ENCODE measurements at regions not wholly inside any gene's neighbourhood (a gene's known extent, or its start where the extent isn't known, plus 50 kb on each side); places are given as distances from the start of the nearest gene placed in this dataset.

GRCh38 chr16:54437921-54438320 is 151.3 kb upstream of the IRX3 start:
- Histone ChIP-seq H3K4me3 (no peak overlapping the region), H3K27ac (no peak overlapping the region)

- no peak overlapping the region for H3K4me3 ChIP-seq
- no peak overlapping the region for H3K27ac ChIP-seq
Observed at GRCh38 chr16:54437401-54437800, 150.8 kb upstream of the IRX3 start.

DNA sequence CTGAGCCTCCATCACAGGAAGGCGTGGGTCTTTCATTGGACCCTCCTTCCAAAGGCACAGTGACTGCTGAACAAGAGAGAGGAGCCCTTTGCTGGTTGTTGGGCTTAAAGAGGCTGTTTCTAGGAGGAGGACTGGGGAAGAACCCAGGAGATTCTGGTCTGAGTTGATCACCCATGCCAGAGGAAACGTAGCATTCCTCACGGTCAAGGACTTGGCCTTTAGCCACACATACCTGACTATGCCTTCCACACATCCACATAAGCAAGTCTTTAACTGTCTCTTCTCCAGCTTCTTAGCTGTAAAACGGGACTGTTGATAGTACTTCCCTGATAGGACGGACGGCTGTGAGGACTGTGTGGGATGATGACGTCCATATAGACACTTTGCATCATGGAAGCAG is 149.8 kb upstream of the IRX3 start:
- H3K27ac ChIP-seq, result no peak overlapping the region
- no peak overlapping the region for H3K4me3 ChIP-seq

- Histone ChIP-seq H3K27ac (no peak overlapping the region), H3K4me3 (no peak overlapping the region)
Observed at GRCh38 chr16:54434859-54435258, 148.3 kb upstream of the IRX3 start.

- H3K27ac ChIP-seq, result no peak overlapping the region
- no peak overlapping the region for H3K4me3 ChIP-seq
Observed at GRCh38 chr16:54432897-54433229, 146.3 kb upstream of the IRX3 start.

DNA sequence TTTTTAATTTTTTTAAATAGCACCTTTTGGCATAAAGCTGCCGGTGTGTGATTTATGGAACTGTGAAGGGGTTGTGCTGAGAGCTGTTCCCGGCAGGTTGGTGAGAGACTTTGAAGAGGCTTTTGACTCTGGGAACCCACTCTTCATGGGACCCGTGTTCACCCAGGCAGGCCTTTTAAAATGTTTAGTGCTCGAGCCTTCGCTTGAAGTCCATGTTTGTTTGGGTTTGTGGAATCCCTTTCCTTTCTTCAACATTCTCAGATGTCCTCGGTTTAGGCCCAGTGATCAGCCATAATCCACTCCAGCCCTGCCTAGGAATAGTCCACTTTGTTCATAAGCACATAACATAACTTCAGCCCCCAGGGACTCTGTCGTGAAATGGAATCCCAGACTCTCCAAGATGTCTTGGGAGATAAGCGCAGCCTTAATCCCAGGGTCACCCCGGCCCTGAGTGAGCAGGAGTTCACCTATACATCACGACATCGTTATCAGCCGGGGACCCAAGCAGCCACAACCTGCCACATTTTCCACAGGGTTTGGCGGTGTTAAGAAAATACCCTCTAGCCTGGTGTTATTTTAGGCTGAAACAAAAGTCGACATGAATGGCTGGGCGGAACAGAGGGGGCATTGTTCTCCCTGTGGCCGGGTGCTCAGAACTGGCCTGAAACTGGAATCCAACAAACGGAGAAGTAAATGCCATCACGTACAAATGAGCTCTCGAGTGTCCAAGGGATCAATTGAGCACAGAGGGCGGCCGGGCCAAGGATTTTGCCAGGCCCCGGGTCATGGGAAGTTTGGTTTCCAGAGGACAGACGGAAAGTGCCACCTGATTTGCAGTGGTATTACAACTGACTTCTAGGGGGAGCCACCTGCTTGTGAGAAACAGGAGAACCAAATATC is 145.7 kb upstream of the IRX3 start:
- H3K27ac ChIP-seq, result peak overlapping the region in 3 of 21 experiments; percentile 16 to 88 (median 54)
- H3K4me3 ChIP-seq, result no peak overlapping the region

DNA sequence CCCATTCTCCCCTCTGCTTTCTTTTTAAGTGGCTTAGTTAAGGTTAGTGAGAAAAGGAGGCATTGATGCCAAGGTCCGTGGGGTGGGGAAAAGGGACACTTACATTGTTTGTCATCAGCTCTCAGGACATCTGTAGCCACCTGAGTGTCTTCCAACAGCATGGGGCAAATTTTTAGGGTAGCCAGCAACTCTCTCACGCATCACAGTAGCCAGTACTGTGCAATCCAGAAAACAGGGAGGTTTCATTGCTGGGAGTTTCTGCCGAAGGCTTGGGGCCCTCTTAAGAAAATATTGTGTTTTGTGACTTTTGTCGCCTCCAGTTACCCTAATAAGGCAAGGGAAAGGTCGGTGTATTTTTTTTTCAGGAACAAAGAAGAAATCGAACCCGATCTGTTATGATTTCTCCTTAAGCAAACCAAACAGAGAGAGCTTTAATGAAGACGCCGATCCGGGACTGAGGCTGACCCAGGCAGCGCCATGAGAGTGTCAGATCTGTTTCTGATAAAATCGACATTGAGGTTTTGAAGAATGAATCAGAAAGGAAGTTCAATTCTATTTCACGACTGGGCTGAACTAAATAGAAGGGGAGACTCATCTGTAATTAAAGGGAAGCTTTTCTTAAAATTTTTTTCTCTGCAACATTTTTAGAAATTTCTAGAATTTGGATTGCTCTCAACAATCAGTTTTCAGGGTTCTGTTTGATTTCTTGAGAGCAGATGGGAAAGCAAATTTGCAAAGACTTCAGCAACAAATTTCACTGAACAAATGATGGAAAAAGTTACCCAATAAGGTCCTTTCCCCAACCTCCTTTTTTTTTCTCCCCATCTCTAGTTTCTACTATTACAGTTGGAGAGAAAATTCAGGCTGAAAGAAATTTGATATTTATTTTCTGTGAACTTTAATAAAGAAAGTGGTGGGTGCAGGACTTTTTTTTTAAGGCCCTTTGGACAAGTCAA is 144.7 kb upstream of the IRX3 start:
- H3K27ac ChIP-seq, result peak overlapping the region in 17 of 21 experiments; percentile 4 to 88 (median 50)
- no peak overlapping the region for H3K4me3 ChIP-seq

GRCh38 chr16:54430491-54431030 is 144.0 kb upstream of the IRX3 start:
- Histone ChIP-seq H3K27ac (peak overlapping the region in 15 of 21 experiments; percentile 11 to 88 (median 44)), H3K4me3 (no peak overlapping the region)

DNA sequence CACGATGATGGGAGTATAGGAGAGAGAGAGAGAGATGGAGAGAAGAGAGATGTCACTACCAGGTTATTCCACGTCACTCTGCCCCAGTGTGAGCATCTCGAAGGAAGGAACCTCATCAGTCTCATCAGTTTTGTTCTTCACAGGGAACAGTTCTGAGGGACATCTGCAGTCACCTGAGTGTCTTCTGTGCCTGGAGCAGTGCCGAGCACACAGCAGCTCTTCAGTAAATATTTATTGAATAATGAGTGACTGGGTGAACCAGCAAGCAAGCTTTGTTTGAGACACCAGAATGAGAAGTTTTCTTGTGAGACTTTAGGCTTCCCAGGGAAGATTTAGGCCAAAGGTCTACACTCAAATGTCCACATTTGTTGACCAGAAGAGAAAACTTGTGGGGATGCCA is 142.4 kb upstream of the IRX3 start:
- no peak overlapping the region for H3K27ac ChIP-seq
- H3K4me3 ChIP-seq, result no peak overlapping the region

- H3K4me3 ChIP-seq, result no peak overlapping the region
Observed at GRCh38 chr16:54426553-54426849, 139.9 kb upstream of the IRX3 start.

GRCh38 chr16:54425681-54426552 is 139.3 kb upstream of the IRX3 start:
- Histone ChIP-seq H3K4me3 (no peak overlapping the region), H3K27ac (peak overlapping the region in 4 of 21 experiments; percentile 18 to 45 (median 28))

More at GRCh38 chr16:54426553-54426849, 139.9 kb upstream of the IRX3 start:
- H3K27ac ChIP-seq, result peak overlapping the region in 4 of 21 experiments; percentile 16 to 45 (median 22)

DNA sequence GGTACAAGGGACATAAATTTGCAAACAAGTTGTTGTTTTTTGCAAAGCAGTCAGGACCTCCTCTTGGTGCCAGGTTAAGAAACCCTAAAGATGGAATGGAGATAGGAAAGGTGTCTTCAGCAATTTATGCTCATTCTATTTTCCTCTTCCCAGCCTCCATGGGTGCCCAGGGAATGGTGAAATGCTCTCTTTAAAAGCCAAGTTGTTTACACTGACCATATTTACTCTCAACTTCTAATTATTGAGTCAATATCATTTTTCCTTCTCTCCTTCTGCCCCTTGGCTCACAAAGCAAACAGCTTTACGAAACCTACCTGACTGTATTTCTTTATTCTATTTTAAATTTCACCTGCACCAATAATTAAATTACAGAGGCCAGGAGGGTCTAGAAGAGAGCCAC is 138.5 kb upstream of the IRX3 start:
- no peak overlapping the region for H3K4me3 ChIP-seq
- H3K27ac ChIP-seq, result peak overlapping the region in 1 of 21 experiments; percentile 30

DNA sequence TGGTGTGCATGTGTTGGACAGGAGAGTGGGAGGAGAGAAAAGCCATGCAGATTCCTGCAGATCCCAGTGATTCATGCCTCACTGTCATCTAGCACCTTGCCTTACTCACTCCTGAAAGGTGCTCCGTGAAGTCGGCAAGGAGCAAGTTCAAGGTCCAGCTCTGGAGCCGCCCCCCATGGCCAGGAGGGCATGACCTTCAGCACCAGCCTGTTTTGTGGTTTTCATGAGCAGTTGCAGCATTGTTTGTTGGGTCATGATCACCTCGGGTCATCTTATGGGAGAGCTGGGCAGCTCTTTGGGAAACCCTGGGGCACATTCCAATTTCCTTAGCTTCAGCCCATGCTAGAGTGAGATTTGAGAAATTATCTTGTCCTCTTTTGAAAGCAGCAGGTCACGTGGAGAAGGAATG is 137.5 kb upstream of the IRX3 start:
- no peak overlapping the region for H3K27ac ChIP-seq
- no peak overlapping the region for H3K4me3 ChIP-seq

DNA sequence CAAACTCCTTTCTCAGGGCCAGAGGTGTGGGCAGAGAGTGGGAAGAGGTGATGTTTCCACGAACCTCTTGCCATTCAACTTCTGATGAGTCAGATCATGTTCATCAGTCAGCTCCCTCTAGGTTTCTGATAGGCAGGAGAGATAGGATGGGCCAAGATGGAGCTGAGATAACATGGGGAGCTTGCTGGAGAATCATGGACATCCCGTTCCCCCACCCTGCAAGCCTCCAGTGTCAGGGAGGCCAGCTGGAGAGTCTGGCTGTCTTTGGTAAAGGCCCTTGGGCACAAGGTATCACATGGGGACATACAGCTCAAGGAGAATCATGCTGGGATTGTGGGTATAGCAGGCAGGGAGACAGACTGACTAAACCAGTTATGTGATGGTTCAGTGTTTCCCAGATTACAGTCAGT is 136.0 kb upstream of the IRX3 start:
- H3K27ac ChIP-seq, result peak overlapping the region in 1 of 21 experiments; percentile 18
- no peak overlapping the region for H3K4me3 ChIP-seq

GRCh38 chr16:54422159-54422558 is 135.6 kb upstream of the IRX3 start:
- H3K27ac ChIP-seq, result no peak overlapping the region

DNA sequence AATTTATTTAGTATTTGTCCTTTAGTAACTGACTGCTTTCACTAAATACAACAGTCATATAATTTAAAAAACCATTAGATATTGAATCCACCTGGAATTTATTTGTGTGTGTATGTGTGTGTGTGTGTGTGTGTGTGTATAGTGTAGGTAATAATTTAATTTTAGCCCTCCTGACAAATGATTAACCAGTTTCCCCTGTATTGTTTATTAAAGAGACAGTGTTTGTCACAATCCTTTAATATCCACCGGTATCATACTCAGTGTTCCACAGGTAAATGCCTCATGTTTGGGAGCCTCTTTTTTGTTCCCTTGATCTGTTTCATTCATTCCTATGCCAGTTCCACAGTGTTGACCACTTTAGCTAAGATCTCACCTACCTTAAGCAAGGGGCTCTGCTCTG is 134.6 kb upstream of the IRX3 start:
- Histone ChIP-seq H3K27ac (no peak overlapping the region), H3K4me3 (no peak overlapping the region)

More at GRCh38 chr16:54422159-54422558, 135.6 kb upstream of the IRX3 start:
- no peak overlapping the region for H3K4me3 ChIP-seq

DNA sequence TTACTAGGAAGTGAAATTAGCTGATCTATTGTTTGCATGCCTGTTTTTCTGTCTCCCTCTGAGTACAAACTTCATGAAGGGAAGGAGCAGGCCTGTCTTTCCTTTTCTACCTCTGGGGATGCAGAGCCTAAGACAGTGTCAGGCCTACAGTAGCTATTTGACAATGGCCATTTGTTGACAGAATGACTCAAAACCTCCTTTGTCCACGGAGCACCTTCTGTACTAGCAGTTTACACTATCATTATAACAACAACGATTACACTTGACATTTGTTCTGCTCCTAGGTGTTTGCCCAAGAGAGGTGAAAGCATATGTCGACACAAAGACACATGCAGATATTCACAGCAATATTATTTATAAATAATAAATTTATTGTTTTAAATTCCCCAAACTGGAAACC is 132.3 kb upstream of the IRX3 start:
- Histone ChIP-seq H3K4me3 (no peak overlapping the region), H3K27ac (no peak overlapping the region)

- no peak overlapping the region for H3K4me3 ChIP-seq
- H3K27ac ChIP-seq, result no peak overlapping the region
Observed at GRCh38 chr16:54417384-54417783, 130.8 kb upstream of the IRX3 start.

GRCh38 chr16:54414671-54415070 is 128.1 kb upstream of the IRX3 start:
- no peak overlapping the region for H3K27ac ChIP-seq
- H3K4me3 ChIP-seq, result no peak overlapping the region

Measured in skin epidermis (tissue), 12 donors.